Keratinocyte (primary cell): ENCODE measurements at regions not wholly inside any gene's neighbourhood (a gene's known extent, or its start where the extent isn't known, plus 50 kb on each side); places are given as distances from the start of the nearest gene placed in this dataset.

ENCODE experiments used
- DNase-seq: peaks from one replicate; pipeline ENCODE4 v3.0.0-alpha.2; 2011; ENCODE audit warnings: low read depth, missing footprints, low spot score
- FAIRE-seq: peaks from 2 replicates; lab custom pipeline; 2011; peaks lifted over from hg19 to GRCh38; lab: Jason Lieb, UNC
- H2AFZ ChIP-seq: 2 replicates; pipeline ENCODE4 v1.6.0; 2012; ENCODE audit warnings: low read length, control low read depth, inconsistent platforms; ENCODE audit not compliant: control insufficient read depth
- H3K27ac ChIP-seq: 2 replicates; pipeline ENCODE4 v1.5.1; 2011; ENCODE audit warnings: low read length; ENCODE audit not compliant: control insufficient read depth, insufficient read depth
- H3K27me3 ChIP-seq: 3 replicates; pipeline ENCODE4 v1.6.0; 2011; ENCODE audit warnings: low read length; ENCODE audit not compliant: control insufficient read depth, insufficient read depth; ENCODE audit errors: extremely low read depth
- H3K36me3 ChIP-seq, 2 experiments: 2 replicates in 1 of 2; 3 replicates in 1 of 2; pipeline ENCODE4 v1.5.1; 2011; ENCODE audit warnings: low read length in 2 of 2, mild to moderate bottlenecking in 1 of 2; ENCODE audit not compliant: control insufficient read depth in 2 of 2, insufficient read depth in 2 of 2; ENCODE audit errors: extremely low read depth in 1 of 2
- H3K4me1 ChIP-seq: 3 replicates; pipeline ENCODE4 v1.5.1; 2011; ENCODE audit warnings: low read length; ENCODE audit not compliant: control insufficient read depth, insufficient read depth; ENCODE audit errors: extremely low read depth
- H3K4me2 ChIP-seq: 3 replicates; pipeline ENCODE4 v1.6.0; 2011; ENCODE audit warnings: low read depth, low read length; ENCODE audit not compliant: control insufficient read depth, insufficient read depth; ENCODE audit errors: extremely low read depth
- H3K4me3 ChIP-seq, 3 experiments: fragments of 200-600 bp in 1 of 3; sonication (generic) in 1 of 3; 2 replicates in 2 of 3; 3 replicates in 1 of 3; pipeline ENCODE4 v1.5.1; 2011 to 2016; ENCODE audit warnings: low read length in 3 of 3, mild to moderate bottlenecking in 3 of 3, control low read depth in 2 of 3, inconsistent platforms in 1 of 3, low read depth in 1 of 3, mixed read lengths in 1 of 3, mixed run types in 1 of 3, moderate library complexity in 1 of 3; ENCODE audit not compliant: control insufficient read depth in 2 of 3, insufficient read depth in 2 of 3; ENCODE audit errors: extremely low read depth in 1 of 3
- H3K79me2 ChIP-seq: 2 replicates; pipeline ENCODE4 v1.6.0; 2012; ENCODE audit warnings: low read length; ENCODE audit not compliant: control insufficient read depth, insufficient read depth
- H3K9ac ChIP-seq: 3 replicates; pipeline ENCODE4 v1.6.0; 2011; ENCODE audit warnings: low read length; ENCODE audit not compliant: control insufficient read depth, insufficient read depth; ENCODE audit errors: extremely low read depth
- H3K9me1 ChIP-seq: 3 replicates; pipeline ENCODE4 v1.6.0; 2011; ENCODE audit warnings: low read length; ENCODE audit not compliant: control insufficient read depth, insufficient read depth; ENCODE audit errors: extremely low read depth
- H3K9me3 ChIP-seq: 2 replicates; pipeline ENCODE4 v1.5.1; 2012; ENCODE audit warnings: low read depth, low read length; ENCODE audit not compliant: control insufficient read depth
- H4K20me1 ChIP-seq: 3 replicates; pipeline ENCODE4 v1.6.0; 2011; ENCODE audit warnings: low read length; ENCODE audit not compliant: control insufficient read depth, insufficient read depth; ENCODE audit errors: extremely low read depth
- EZH2 ChIP-seq: IDR thresholded peaks from one replicate; pipeline ENCODE4 v1.6.1; 2012; ENCODE audit warnings: inconsistent platforms, mild to moderate bottlenecking, low read length, moderate library complexity
- dilution Hi-C: fragments of 300-500 bp; cut with MboI; formaldehyde crosslinking; loops from one replicate; pipeline ENCODE4 v1.7.0; 2020; ENCODE audit warnings: low sequenced_read_pairs; ENCODE audit not compliant: extremely low pct_ligation_motif_present
- TF ChIP-seq, protein P1 (sequence below), 3 experiments: IDR thresholded peaks in 1 of 3; conservative IDR thresholded peaks in 1 of 3; optimal IDR thresholded peaks in 1 of 3; 2 replicates in 2 of 3; 3 replicates in 1 of 3; pipeline versions ENCODE3 to v1.5.1; 2011; ENCODE audit warnings: low read length in 3 of 3, mild to moderate bottlenecking in 3 of 3, moderate library complexity in 2 of 3, control low read depth in 1 of 3, inconsistent platforms in 1 of 3; ENCODE audit not compliant: insufficient read depth in 2 of 3; ENCODE audit errors: extremely low read depth in 1 of 3

DNA sequence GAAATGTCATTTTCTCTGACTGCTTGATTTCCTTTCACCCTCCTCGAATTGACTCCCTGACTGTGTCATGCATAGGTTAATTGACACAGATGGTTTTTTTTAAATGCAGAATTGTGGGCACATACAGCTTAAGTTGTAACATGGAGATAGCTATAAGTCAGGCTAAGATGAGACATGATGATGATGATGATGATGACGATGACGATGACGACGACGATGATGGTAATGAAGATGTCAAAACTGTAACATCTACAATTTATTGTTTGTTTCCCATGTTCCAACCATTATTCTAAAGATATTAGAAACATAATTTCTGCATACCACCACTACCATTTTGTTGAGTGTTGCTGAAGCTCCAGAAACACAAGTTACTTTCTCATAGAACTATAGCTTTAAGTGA lies 1232.8 kb downstream of the XPNPEP1 start:
- dilution Hi-C loops: no loop called here

DNA sequence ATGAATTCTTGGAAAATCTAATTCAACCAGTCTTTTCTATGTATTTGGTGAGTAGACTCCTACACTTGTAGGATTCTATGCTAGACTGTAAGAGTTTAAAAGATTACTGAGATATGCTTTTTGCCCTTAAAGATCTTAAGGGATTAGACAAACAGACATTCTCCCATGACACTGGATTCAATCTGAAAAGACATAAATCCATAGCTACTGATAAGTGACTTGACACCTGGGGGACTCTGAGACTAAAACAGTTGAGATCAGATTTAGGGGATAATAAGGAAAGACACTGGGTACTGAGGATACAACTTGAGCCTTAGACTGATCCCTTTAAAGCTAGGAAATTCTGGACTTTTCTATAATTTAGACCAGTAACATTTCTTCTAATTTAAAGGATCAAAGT lies 1233.4 kb downstream of the XPNPEP1 start:
- dilution Hi-C loops: no loop called here
- H3K27ac ChIP-seq: no peak overlapping the region
- H3K36me3 ChIP-seq: no peaks in the 10 kb centered on the region
- H3K4me2 ChIP-seq: no peak overlapping the region
- H3K9me3 ChIP-seq: no peaks in the 10 kb centered on the region
- H3K4me1 ChIP-seq: no peaks in the 10 kb centered on the region
- H3K27me3 ChIP-seq: no peaks in the 10 kb centered on the region
- H4K20me1 ChIP-seq: no peaks in the 10 kb centered on the region
- no peak overlapping the region for H2AFZ ChIP-seq
- TF ChIP-seq EZH2: no peak
- TF ChIP-seq, protein P1, sequence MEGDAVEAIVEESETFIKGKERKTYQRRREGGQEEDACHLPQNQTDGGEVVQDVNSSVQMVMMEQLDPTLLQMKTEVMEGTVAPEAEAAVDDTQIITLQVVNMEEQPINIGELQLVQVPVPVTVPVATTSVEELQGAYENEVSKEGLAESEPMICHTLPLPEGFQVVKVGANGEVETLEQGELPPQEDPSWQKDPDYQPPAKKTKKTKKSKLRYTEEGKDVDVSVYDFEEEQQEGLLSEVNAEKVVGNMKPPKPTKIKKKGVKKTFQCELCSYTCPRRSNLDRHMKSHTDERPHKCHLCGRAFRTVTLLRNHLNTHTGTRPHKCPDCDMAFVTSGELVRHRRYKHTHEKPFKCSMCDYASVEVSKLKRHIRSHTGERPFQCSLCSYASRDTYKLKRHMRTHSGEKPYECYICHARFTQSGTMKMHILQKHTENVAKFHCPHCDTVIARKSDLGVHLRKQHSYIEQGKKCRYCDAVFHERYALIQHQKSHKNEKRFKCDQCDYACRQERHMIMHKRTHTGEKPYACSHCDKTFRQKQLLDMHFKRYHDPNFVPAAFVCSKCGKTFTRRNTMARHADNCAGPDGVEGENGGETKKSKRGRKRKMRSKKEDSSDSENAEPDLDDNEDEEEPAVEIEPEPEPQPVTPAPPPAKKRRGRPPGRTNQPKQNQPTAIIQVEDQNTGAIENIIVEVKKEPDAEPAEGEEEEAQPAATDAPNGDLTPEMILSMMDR (optimal IDR thresholded peaks at IDR 0.05 in 1 of 3, IDR thresholded peaks at IDR 0.05 in 1 of 3, conservative IDR thresholded peaks at IDR 0.05 in 1 of 3; ENCODE audit: extremely low read depth in 1 of 3, insufficient read depth in 2 of 3, low read length in 3 of 3): no peak
- no peak overlapping the region for H3K9ac ChIP-seq
- no peak for FAIRE-seq
- DNase-seq: no peak
- H3K79me2 ChIP-seq: no peaks in the 10 kb centered on the region
- H3K9me1 ChIP-seq: no peaks in the 10 kb centered on the region
- H3K4me3 ChIP-seq: no peak overlapping the region

More for the DNA sequence above, 1232.8 kb downstream of the XPNPEP1 start:
- DNase-seq (no peak), FAIRE-seq (no peak)
- H3K4me3 ChIP-seq: no peak overlapping the region
- no peaks in the 10 kb centered on the region for H3K36me3 ChIP-seq
- no peak overlapping the region for H3K9ac ChIP-seq
- no peaks in the 10 kb centered on the region for H3K4me1 ChIP-seq
- TF ChIP-seq, protein P1 (optimal IDR thresholded peaks at IDR 0.05 in 1 of 3, IDR thresholded peaks at IDR 0.05 in 1 of 3, conservative IDR thresholded peaks at IDR 0.05 in 1 of 3; ENCODE audit: extremely low read depth in 1 of 3, insufficient read depth in 2 of 3, low read length in 3 of 3): no peak
- no peak for TF ChIP-seq EZH2
- H3K27me3 ChIP-seq: no peaks in the 10 kb centered on the region
- no peak overlapping the region for H3K27ac ChIP-seq
- H3K9me1 ChIP-seq: no peaks in the 10 kb centered on the region
- H3K4me2 ChIP-seq: no peak overlapping the region
- no peaks in the 10 kb centered on the region for H4K20me1 ChIP-seq
- H2AFZ ChIP-seq: no peak overlapping the region
- no peaks in the 10 kb centered on the region for H3K79me2 ChIP-seq
- H3K9me3 ChIP-seq: no peaks in the 10 kb centered on the region
